ENCODE measurements at regions not wholly inside any gene's neighbourhood (a gene's known extent, or its start where the extent isn't known, plus 50 kb on each side); places are given as distances from the start of the nearest gene placed in this dataset.

DNA sequence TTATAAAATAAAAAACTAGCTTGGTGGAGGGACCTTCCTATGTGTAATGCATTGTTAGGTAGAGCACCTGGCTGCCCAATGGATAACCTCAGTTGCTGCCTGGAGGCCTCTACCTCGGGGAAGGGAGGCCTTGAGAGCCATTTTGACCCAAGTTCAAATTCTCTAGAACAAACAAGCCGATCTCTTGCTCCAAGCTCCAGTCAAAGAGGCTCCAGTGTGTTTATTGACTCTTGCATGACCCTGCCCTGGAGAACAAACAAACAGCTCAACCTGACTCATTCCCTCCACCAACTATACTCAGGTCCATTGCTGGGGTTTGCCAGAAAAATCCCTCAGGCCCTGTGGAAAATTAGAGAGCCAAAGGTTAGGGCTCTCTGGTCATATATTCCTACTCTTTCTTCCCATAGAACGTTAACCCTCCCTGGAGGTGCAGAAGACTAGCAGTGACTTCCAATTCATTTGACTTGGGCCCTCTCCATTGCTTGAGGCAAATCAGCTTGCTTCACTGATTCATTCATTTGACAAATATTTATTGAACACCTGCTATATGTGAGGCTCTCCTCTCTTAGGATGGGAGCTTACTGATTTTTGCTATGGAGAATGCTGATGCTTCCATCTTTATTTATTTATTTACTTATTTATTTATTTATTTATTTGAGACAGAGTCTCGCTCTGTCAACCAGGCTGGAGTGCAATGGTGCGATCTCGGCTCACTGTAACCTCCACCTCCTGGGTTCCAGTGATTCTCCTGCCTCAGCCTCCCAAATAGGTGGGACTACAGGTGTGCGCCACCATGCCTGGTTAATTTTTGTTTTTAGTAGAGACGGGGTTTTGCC, 73.7 kb upstream of the CISTR start:
- H3K27me3 Mint-ChIP-seq: peaks cover 30% of the 10 kb centered on the region
- no peak overlapping the region for H3K27ac Mint-ChIP-seq
- H3K4me1 Mint-ChIP-seq: no peaks in the 10 kb centered on the region
- DNase-seq: no peak
- no peaks in the 10 kb centered on the region for H3K36me3 Mint-ChIP-seq
- no peak overlapping the region for H3K4me3 Mint-ChIP-seq
- no peaks in the 10 kb centered on the region for H3K9me3 Mint-ChIP-seq

DNA sequence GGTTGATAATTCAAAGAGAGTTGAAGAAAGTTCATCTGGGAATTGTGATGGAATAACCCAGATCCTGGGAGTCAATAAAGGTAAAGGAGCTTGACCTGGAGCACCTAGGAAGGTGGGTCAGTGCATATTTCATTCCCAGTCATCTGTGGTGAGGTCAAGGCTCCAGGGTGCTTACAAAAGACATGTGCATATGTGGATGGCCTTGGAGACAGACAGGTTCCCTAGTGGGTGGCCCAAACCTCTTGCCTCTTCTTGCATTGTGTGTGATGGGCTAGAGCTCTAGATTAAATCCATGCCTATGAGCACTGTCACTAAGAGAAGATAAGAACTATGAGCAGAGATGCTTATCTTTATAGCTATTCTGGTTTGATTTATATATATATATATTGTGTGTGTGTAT, 75.5 kb upstream of the CISTR start:
- Mint-ChIP-seq H3K27ac (no peak overlapping the region), H3K9me3 (no peaks in the 10 kb centered on the region), H3K36me3 (no peaks in the 10 kb centered on the region), H3K4me1 (no peaks in the 10 kb centered on the region), H3K27me3 (peaks cover 29% of the 10 kb centered on the region), H3K4me3 (no peak overlapping the region)
- no peak for DNase-seq

DNA sequence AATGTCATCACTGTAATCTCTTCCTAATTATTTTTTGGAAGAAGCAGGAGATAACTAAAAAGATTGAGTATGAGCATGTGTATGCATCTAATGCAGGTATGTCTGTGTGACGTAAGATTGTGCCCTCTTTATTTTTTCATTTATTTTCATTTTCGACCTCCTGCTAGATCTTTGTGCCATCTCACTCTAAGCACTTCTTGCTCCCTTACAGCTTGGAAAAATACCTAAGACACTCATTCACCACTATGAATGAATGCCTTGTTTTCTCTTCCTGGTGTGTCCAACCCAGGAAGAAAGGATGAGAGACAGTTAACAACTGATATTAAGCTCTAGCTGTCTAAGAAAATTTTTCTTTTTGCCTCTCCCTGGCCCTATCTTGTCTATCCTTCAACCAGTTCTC, 76.8 kb upstream of the CISTR start:
- Mint-ChIP-seq H3K4me3 (no peak overlapping the region), H3K27ac (no peak overlapping the region), H3K27me3 (peaks cover 32% of the 10 kb centered on the region)

DNA sequence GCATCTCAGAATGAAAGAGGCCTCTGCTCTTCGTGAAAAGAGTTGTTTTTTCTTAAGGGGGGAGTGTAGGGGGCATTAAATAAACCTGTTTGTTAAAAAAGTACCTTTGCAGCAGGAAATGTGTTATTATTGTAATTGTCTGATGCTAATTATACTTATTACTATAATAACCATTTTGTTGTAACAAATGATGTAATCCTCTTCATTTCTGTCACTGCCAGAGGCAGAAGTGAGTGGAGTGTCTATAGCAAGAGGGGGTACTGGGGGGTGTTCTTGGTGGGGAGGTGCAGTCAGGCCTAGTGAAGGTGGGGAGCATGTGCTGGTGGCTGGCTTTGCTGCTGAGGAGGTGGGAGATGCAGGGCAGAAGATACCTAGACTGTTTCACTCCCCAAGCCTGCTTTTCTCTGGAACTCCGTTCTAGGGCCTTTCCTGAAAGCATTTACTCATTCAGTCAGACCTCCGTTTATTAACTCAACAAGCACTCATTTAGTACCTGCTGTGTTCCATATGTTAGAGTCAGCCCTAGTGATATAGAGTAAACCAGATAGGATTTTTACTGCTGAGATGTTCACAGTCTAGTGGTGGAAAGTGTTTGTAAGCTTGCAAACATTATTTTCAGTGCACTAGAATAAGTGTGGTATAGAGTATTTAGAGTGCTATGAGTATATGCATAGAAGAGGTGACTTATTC, 77.5 kb upstream of the CISTR start:
- Mint-ChIP-seq H3K9me3 (no peaks in the 10 kb centered on the region), H3K36me3 (no peaks in the 10 kb centered on the region), H3K4me1 (no peaks in the 10 kb centered on the region), H3K27me3 (peaks cover 34% of the 10 kb centered on the region), H3K27ac (no peak overlapping the region), H3K4me3 (no peak overlapping the region)
- DNase-seq: no peak

More for the DNA sequence above, 76.8 kb upstream of the CISTR start:
- no peak for DNase-seq
- Mint-ChIP-seq H3K36me3 (no peaks in the 10 kb centered on the region), H3K4me1 (no peaks in the 10 kb centered on the region), H3K9me3 (no peaks in the 10 kb centered on the region)

DNA sequence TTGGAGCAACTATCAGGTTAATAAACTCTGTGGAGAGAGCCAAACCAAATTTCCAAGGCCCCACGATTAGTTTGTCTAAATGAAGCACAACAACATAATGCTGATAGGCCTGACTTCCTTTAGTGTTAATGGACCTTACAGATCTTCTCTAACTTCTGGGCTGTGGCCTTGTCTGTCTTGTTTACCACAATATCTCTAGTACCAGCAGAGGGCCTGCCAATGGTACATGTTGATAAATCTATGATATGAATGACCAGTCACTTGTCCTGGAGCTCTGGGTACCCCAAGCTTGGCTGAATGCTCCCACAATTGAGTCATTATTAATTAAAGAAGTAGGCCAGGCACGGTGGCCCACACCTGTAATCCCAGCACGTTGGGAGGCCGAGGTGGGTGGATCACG, 78.9 kb upstream of the CISTR start:
- H3K9me3 Mint-ChIP-seq: no peaks in the 10 kb centered on the region
- peaks cover 32% of the 10 kb centered on the region for H3K27me3 Mint-ChIP-seq
- no peak overlapping the region for H3K27ac Mint-ChIP-seq
- H3K4me1 Mint-ChIP-seq: no peaks in the 10 kb centered on the region
- H3K36me3 Mint-ChIP-seq: no peaks in the 10 kb centered on the region
- no peak overlapping the region for H3K4me3 Mint-ChIP-seq
- DNase-seq: no peak

DNA sequence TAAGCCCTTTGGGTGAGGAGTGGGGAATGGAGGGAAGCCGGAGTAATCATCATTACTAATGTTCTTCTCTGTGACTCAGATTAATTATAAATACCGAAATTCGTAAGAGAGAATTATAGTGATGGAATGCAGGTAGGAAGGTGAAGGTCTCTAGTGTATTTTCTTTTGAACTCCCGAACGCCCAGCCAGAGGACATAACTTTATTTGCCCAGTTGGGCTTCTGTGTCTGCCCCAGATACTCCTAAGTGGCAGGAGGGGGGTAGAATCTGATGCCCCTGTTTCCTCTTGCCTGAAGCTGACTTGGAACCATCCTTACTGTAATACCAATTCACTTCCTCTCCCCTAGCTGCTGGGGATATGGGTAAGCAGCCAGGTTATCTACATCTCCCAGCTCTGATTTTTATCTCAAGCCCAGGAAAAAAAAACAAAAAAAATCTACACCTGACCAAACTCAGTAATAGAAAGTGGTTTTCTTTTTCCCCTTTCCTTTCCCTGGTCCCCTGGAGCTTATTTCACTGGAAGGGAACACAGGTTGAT, 84.4 kb upstream of the CISTR start:
- no peaks in the 10 kb centered on the region for H3K4me1 Mint-ChIP-seq
- H3K4me3 Mint-ChIP-seq: no peak overlapping the region
- no peaks in the 10 kb centered on the region for H3K36me3 Mint-ChIP-seq
- H3K9me3 Mint-ChIP-seq: no peaks in the 10 kb centered on the region
- H3K27me3 Mint-ChIP-seq: peaks cover 36% of the 10 kb centered on the region
- no peak overlapping the region for H3K27ac Mint-ChIP-seq
- DNase-seq: no peak

DNA sequence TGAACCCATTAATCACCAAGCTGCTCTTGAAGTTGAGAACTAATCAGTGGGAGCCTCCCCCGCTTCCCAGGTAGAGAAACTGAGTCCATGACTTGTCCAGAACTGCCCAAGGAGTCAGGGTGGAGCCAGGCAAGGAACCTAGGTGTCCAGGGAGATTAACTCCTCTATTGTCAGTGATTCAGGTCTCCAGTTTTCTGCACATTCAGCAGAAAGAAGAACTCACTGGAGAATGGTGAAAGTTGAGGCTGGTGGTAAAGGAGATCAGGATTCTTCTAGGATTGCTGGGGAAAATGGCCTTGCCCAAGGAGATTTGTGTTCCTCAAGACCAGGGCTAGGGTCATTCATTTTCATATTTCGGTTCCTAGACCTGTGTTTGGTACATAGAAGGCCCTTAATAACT, 87.2 kb upstream of the CISTR start:
- DNase-seq: no peak
- no peak overlapping the region for H3K4me3 Mint-ChIP-seq
- H3K4me1 Mint-ChIP-seq: no peaks in the 10 kb centered on the region
- H3K27me3 Mint-ChIP-seq: peaks cover 35% of the 10 kb centered on the region
- H3K27ac Mint-ChIP-seq: no peak overlapping the region
- H3K9me3 Mint-ChIP-seq: no peaks in the 10 kb centered on the region
- H3K36me3 Mint-ChIP-seq: no peaks in the 10 kb centered on the region

DNA sequence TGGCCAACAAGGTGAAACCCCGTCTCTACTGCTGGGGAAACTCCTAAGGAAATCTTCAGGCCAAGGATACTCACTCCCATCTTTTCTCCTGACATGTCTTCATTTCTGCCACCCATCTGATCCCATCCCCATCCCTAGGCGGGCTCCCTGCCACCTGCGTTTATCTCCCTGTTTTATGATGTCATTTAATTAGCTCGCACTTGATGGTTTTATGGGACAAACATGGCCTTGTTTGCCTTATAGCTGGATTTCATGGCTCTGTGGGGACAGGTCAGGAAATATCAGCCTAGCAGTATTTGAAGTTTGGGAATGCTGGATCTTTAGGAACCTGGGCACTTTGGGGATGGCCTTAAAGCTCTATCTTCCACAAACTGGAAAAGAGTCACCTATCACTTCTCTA, 88.5 kb upstream of the CISTR start:
- H3K9me3 Mint-ChIP-seq: no peaks in the 10 kb centered on the region
- no peak overlapping the region for H3K27ac Mint-ChIP-seq
- no peaks in the 10 kb centered on the region for H3K36me3 Mint-ChIP-seq
- DNase-seq: no peak
- H3K4me1 Mint-ChIP-seq: no peaks in the 10 kb centered on the region
- H3K27me3 Mint-ChIP-seq: peaks cover 36% of the 10 kb centered on the region
- no peak overlapping the region for H3K4me3 Mint-ChIP-seq

DNA sequence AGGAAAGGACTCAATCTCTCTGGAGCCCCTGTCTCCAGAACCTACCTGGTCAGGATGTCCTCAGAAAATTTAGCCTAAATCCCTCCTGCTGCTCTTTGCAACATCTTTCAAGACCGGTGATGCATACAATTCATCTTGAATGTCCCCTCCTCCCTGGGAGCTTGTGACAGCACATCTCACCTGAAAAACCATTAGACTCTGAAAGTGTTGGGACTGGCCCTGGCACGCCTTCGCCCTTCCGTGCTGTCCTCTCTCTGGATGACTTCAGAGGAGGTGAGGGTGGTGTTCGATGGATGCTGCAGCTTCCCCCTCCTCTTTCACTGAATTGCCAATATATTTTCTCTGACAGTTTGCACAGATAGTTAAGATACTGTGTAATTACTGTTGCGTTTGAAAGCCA, 90.9 kb upstream of the CISTR start:
- no peak for DNase-seq
- Mint-ChIP-seq H3K36me3 (no peaks in the 10 kb centered on the region), H3K4me3 (no peak overlapping the region), H3K4me1 (no peaks in the 10 kb centered on the region), H3K9me3 (no peaks in the 10 kb centered on the region), H3K27me3 (peaks cover 21% of the 10 kb centered on the region), H3K27ac (no peak overlapping the region)

DNA sequence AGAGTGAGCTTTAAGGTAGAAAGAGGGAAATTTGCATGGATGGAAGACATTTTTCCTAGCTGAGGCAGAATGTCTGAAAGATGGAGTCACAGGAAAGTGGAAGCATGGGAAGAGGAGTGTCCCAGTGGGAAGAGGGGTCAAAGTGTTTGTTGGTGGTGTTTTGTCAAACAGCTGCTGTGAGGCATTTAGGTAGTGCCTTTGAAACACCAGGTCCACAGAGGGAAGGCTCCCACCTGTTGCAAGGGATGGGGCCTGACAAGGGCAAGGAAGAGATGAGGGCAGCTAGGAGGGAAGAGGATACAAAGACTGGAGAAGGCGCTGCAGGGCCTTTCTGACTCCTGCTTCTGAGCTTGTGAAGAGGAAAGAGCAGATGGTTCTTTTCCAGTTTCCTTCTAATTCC, 91.8 kb upstream of the CISTR start:
- Mint-ChIP-seq H3K36me3 (no peaks in the 10 kb centered on the region), H3K4me1 (no peaks in the 10 kb centered on the region), H3K27me3 (peaks cover 22% of the 10 kb centered on the region), H3K4me3 (no peak overlapping the region), H3K9me3 (no peaks in the 10 kb centered on the region), H3K27ac (no peak overlapping the region)
- no peak for DNase-seq

DNA sequence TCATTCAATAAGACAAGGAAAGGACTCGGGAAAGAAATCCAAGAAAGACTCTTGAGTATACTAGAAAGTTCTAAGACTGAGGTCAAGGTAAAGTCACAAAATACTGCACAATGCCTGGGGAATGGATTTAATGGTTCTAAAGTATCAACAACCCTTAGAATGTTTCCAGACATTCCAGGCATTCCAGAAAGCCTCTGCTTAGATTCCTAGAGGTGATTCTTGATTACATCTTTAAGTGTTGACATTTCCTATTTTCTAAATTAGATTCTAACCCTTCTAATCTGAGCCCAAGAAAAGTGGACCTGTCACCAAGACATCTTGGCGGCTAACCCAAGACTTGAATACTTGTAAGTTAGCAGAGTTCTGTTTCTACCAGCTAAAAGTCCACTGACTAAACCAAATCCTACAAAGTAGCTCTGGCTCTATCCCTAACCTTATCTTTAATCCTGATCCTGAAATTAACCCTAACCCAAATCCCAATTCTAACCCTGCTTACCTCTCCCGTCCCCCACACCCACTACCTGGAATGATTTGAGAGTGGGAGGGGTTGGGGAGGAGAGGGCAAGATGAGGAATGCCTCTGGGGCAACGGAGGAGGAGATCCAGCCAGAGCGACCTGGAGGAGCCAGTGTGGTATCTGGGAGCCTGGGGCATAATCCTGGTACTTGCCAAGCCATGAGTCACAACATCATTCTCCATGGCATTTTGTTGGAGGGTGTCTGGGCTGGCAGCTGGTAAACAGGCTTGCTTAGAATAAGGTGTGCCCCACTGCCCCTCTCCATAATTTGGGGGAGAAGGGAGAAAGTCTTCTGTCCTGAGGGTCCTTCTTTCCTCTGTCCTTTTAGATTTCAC, 93.4 kb upstream of the HOXC13 start:
- no peaks in the 10 kb centered on the region for H3K4me1 Mint-ChIP-seq
- H3K27ac Mint-ChIP-seq: no peak overlapping the region
- no peak overlapping the region for H3K4me3 Mint-ChIP-seq
- no peak for DNase-seq
- H3K36me3 Mint-ChIP-seq: no peaks in the 10 kb centered on the region
- H3K27me3 Mint-ChIP-seq: peaks cover 36% of the 10 kb centered on the region
- no peaks in the 10 kb centered on the region for H3K9me3 Mint-ChIP-seq

DNA sequence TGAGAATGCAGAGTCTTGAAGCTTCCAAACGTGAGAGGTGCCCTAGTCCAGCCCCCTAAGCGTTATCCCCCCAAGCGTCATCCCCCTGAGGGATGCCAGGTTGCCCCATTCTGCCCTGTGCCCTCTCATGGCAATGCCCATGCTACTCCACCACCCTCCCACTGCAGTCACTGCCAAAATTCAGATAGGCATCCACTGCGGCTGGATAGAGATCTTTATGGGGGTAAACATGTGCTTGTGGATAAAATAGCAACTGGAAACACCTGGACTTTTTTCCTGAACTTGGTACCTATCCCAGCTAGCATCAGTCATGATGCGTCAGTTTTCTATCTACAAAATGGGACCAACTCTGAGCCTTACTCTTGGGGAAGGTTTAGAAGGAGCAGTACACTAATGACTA, 92.7 kb upstream of the HOXC13 start:
- Mint-ChIP-seq H3K4me1 (no peaks in the 10 kb centered on the region), H3K9me3 (no peaks in the 10 kb centered on the region), H3K27ac (no peak overlapping the region), H3K4me3 (no peak overlapping the region), H3K36me3 (no peaks in the 10 kb centered on the region), H3K27me3 (peaks cover 36% of the 10 kb centered on the region)
- no peak for DNase-seq

DNA sequence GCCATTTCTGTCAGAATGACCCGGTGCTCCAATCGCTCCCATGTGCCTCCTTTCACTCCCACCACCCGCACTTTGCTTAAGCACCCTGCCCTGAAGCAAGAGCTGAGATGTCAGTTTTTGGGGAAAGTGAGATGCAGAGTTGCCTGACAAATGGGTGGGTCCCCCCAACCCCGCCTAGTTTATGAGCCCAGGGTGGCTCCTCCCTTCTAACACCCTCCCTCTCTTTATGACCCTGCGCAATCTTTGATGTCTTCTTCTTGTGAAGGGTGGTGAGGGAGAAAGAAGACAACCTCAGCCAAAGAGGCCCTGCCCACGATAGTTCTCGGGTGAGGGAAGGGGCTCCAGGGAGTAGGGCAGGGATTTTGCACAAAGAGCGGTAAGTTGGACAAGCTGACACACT, 89.5 kb upstream of the HOXC13 start:
- DNase-seq: no peak
- peaks cover 35% of the 10 kb centered on the region for H3K27me3 Mint-ChIP-seq
- no peak overlapping the region for H3K27ac Mint-ChIP-seq
- H3K9me3 Mint-ChIP-seq: no peaks in the 10 kb centered on the region
- H3K36me3 Mint-ChIP-seq: no peaks in the 10 kb centered on the region
- H3K4me1 Mint-ChIP-seq: no peaks in the 10 kb centered on the region
- no peak overlapping the region for H3K4me3 Mint-ChIP-seq

DNA sequence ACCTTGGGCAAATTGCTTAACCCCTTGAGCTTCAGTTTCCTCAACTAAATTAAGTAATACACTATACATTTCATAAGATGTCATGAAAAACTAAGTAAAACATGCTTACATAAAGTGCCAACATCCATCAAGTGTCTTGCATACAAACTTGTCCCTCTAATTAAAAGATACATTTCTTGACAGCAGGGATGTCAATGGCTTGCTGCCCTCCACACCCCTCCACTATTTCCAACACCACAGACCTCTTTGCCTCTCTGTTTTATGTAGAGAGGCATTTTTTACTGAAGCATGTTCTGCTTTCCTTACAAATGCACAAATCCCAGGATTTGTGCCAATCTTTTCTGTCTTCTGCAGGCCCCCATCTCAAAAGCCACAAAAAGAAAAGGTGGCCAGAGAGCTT, 89.0 kb upstream of the HOXC13 start:
- no peak for DNase-seq
- no peak overlapping the region for H3K4me3 Mint-ChIP-seq
- H3K36me3 Mint-ChIP-seq: no peaks in the 10 kb centered on the region
- peaks cover 38% of the 10 kb centered on the region for H3K27me3 Mint-ChIP-seq
- H3K27ac Mint-ChIP-seq: no peak overlapping the region
- no peaks in the 10 kb centered on the region for H3K9me3 Mint-ChIP-seq
- H3K4me1 Mint-ChIP-seq: no peaks in the 10 kb centered on the region

DNA sequence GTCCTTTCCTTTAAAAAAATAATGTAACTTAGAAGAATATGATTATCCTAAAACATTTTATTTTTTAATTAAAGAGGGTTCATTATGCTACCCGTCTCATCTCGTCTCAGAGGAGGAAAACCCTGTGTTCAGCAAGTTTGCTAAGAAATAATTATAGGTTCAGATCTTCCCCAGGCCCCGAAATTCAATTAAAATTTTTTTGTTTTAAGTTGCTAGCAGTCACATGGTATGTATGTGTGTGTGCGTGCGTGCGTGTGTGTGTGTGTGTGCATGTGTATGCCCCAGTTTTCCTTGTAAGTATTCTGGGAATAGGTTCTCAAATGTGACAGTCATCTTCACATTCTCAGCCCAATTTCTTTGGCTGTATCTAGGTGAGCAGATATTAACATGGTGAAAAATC, 86.6 kb upstream of the HOXC13 start:
- H3K36me3 Mint-ChIP-seq: no peaks in the 10 kb centered on the region
- H3K4me3 Mint-ChIP-seq: no peak overlapping the region
- H3K9me3 Mint-ChIP-seq: no peaks in the 10 kb centered on the region
- H3K27ac Mint-ChIP-seq: no peak overlapping the region
- H3K27me3 Mint-ChIP-seq: peaks cover 40% of the 10 kb centered on the region
- no peaks in the 10 kb centered on the region for H3K4me1 Mint-ChIP-seq
- no peak for DNase-seq

Data from activated naive CD8-positive, alpha-beta T cell treated with anti-CD3 and anti-CD28 coated beads for 36 hours (primary cell).